Activated B cell treated with CpG ODN at 0.5 μM for 24 hours (primary cell): ENCODE measurements at regions not wholly inside any gene's neighbourhood (a gene's known extent, or its start where the extent isn't known, plus 50 kb on each side); places are given as distances from the start of the nearest gene placed in this dataset.
A peak's percentile ranks its signal among the peaks of the same experiment; 100 is the strongest.

ENCODE experiments used
- ATAC-seq: fragments of 200-7000 bp; cut with Tn5 transposase; one replicate; pipeline ENCODE4 v1.10.0; 2021; ENCODE audit warnings: low read depth, mild to moderate bottlenecking, moderate library complexity
- CTCF ChIA-PET: fragments of 350-600 bp; sonication (Branson Sonifier 250); formaldehyde crosslinking; loops from one replicate; lab custom pipeline; 2021; ENCODE audit warnings: antibody characterized with exemption; lab: Charles Lee
- POLR2A ChIA-PET: fragments of 350-600 bp; sonication (Branson Sonifier 250); formaldehyde crosslinking; loops from one replicate; lab custom pipeline; 2021; ENCODE audit warnings: antibody characterized with exemption; lab: Charles Lee
- DNase-seq: peaks from one replicate; pipeline ENCODE4 v3.0.0; 2022
- H3K27ac Mint-ChIP-seq: one replicate; pipeline ENCODE4 v1.8.0; 2020; ENCODE audit warnings: mixed read lengths
- H3K27me3 Mint-ChIP-seq: one replicate; pipeline ENCODE4 v1.8.0; 2021; ENCODE audit warnings: mixed read lengths
- H3K36me3 Mint-ChIP-seq: one replicate; pipeline ENCODE4 v1.8.0; 2021; ENCODE audit warnings: low read depth, mixed read lengths
- H3K4me1 Mint-ChIP-seq: one replicate; pipeline ENCODE4 v1.8.0; 2021; ENCODE audit warnings: mixed read lengths
- H3K4me3 Mint-ChIP-seq: one replicate; pipeline ENCODE4 v1.8.0; 2020; ENCODE audit warnings: mild to moderate bottlenecking, mixed read lengths
- H3K9me3 Mint-ChIP-seq: one replicate; pipeline ENCODE4 v1.8.0; 2020; ENCODE audit warnings: mixed read lengths
- CTCF ChIP-seq: fragments of 200-600 bp; IDR thresholded peaks from one replicate; pipeline ENCODE4 v1.8.0; 2022; ENCODE audit warnings: antibody characterized with exemption, mild to moderate bottlenecking
- intact Hi-C: fragments of 100-400 bp; cut with micrococcal nuclease; formaldehyde crosslinking; loops from one replicate; pipeline ENCODE4 v1.15.1; 2024

DNA sequence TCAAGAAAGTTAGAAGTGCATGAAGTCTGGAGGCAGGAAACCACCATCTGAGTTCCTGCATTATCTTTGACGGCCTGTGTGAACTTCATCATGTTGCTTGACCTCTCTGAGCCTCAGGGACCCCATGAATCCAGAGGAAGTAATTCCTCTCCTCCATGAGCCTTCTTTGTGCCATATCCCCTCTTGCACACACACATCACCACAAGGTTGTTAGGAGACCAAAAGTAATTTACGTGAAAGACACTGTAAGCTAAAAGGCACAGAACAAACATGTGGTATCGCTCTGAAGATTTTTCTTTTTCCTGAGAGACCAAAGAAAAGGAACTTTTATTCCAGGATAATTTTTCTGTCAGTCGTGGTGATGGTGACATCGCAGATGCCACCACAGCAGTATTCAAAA lies 55.9 kb upstream of the BCL6 start:
- Mint-ChIP-seq H3K27ac (no peak overlapping the region), H3K4me3 (no peak overlapping the region), H3K36me3 (no peaks in the 10 kb centered on the region), H3K4me1 (peaks cover 44% of the 10 kb centered on the region), H3K9me3 (no peaks in the 10 kb centered on the region), H3K27me3 (no peaks in the 10 kb centered on the region)
- ChIA-PET CTCF (interaction anchor here (0.9 kb wide), 1 partner anchor 53 kb away, joined by 3 read pairs; no protein-coding TSS in a partner anchor), POLR2A (interaction anchor here (1.6 to 2.0 kb wide), 2 partner anchors 24 to 102 kb away, joined by 4 read pairs; no protein-coding TSS in a partner anchor)
- ATAC-seq (no peak), DNase-seq (no peak)
- no peak for TF ChIP-seq CTCF
- intact Hi-C loops, result no loop called here

GRCh38 chr3:187802203-187802927 lies 57.1 kb upstream of the BCL6 start:
- ATAC-seq, result no peak
- peaks cover 44% of the 10 kb centered on the region for H3K4me1 Mint-ChIP-seq

GRCh38 chr3:187802928-187803259 lies 57.6 kb upstream of the BCL6 start:
- no peaks in the 10 kb centered on the region for H3K9me3 Mint-ChIP-seq
- DNase-seq (no peak), ATAC-seq (peak; percentile 76)
- TF ChIP-seq CTCF, result no peak
- H3K27ac Mint-ChIP-seq, result peak overlapping the region; percentile 54
- H3K36me3 Mint-ChIP-seq, result no peaks in the 10 kb centered on the region
- H3K27me3 Mint-ChIP-seq, result no peaks in the 10 kb centered on the region
- POLR2A ChIA-PET, result interaction anchor here (1.4 to 2.0 kb wide), 3 partner anchors 26 to 100 kb away, joined by 4 to 6 read pairs (median 4); partner anchors contain the start of gene BCL6
- peak overlapping the region; percentile 39 for H3K4me3 Mint-ChIP-seq
- CTCF ChIA-PET, result no interaction called here
- intact Hi-C loops, result loop anchor here (1.0 kb wide), 3 partner anchors 26 to 55 kb away; no protein-coding TSS in a partner anchor
- peaks cover 44% of the 10 kb centered on the region for H3K4me1 Mint-ChIP-seq

More at GRCh38 chr3:187802203-187802927, 57.1 kb upstream of the BCL6 start:
- DNase-seq, result no peak
- Mint-ChIP-seq H3K27ac (peak overlapping the region; percentile 54), H3K9me3 (no peaks in the 10 kb centered on the region), H3K36me3 (no peaks in the 10 kb centered on the region), H3K27me3 (no peaks in the 10 kb centered on the region), H3K4me3 (no peak overlapping the region)
- CTCF ChIA-PET, result no interaction called here
- no peak for TF ChIP-seq CTCF
- intact Hi-C loops, result no loop called here
- POLR2A ChIA-PET, result interaction anchor here (1.4 to 2.0 kb wide), 3 partner anchors 25 to 100 kb away, joined by 4 to 6 read pairs (median 4); partner anchors contain the start of gene BCL6

DNA sequence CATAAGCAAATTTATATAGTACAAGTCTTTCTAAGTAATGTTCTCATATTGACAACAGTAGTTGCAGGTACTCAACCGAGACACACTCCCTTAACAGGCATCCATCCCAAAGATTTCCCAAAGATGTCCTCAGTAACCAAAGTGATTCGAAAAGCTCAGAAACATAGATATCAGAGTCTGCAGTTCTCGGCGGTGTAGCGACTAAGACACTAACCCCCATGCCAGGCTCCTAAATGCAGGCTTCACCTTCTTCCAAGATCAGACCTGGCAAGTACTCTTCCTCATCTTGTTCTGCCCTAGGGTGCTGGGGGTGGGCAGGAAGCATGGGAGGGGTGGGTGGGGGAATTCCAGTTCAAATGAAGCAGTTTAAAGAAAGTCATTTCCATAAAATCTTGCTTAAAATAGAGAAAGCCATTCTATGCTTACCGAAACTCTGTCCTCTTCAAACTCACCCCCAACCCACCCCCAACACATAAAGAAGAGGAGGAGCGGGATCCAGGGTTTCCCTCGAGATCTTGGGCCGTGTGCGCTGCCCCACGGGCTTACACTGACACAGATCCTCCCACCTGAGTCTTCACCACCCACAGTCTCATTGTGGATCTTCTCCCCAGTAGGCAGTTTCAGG lies 59.0 kb upstream of the BCL6 start:
- Mint-ChIP-seq H3K4me1 (peaks cover 41% of the 10 kb centered on the region), H3K4me3 (no peak overlapping the region), H3K27ac (peak overlapping the region; percentile 37), H3K27me3 (no peaks in the 10 kb centered on the region), H3K36me3 (no peaks in the 10 kb centered on the region), H3K9me3 (no peaks in the 10 kb centered on the region)
- intact Hi-C loops, result no loop called here
- no peak for TF ChIP-seq CTCF
- ATAC-seq, result no peak
- no peak for DNase-seq
- POLR2A ChIA-PET, result no interaction called here
- CTCF ChIA-PET, result no interaction called here

DNA sequence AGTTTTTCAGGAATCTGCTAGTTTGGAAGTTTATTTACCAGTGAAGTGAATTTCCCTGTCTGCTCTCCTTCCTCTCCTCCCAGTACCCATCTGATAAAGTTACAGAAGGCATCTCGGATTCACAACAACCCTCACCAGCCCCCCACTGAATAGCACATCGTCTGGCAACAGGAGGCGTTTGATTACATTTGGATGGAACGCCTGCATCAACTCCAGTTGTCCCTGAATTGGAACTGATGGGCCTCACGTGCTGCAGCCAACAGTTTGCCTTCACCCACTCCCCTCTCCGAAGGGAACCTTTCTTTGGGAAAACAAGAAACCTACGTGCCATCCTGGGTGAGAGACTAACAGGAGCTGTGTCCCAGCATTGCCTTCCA lies 59.5 kb upstream of the BCL6 start:
- CTCF ChIA-PET, result no interaction called here
- H3K4me1 Mint-ChIP-seq, result peaks cover 36% of the 10 kb centered on the region

More for the DNA sequence above, 59.5 kb upstream of the BCL6 start:
- no peaks in the 10 kb centered on the region for H3K27me3 Mint-ChIP-seq
- no peaks in the 10 kb centered on the region for H3K36me3 Mint-ChIP-seq
- TF ChIP-seq CTCF, result no peak
- DNase-seq (no peak), ATAC-seq (no peak)
- no peak overlapping the region for H3K4me3 Mint-ChIP-seq
- peak overlapping the region; percentile 37 for H3K27ac Mint-ChIP-seq
- POLR2A ChIA-PET, result no interaction called here
- H3K9me3 Mint-ChIP-seq, result no peaks in the 10 kb centered on the region
- intact Hi-C loops, result no loop called here
